ENCODE measurements at regions not wholly inside any gene's neighbourhood (a gene's known extent, or its start where the extent isn't known, plus 50 kb on each side); places are given as distances from the start of the nearest gene placed in this dataset.

- TF ChIP-seq ZNF274 (IDR thresholded peaks at IDR 0.05; ENCODE audit: low read depth, low read length) (no peak), SUZ12 (IDR thresholded peaks at IDR 0.05; ENCODE audit: extremely low read depth, insufficient read depth, insufficient read length) (no peak)
Observed at GRCh38 chr2:12884713-12885282, 168.1 kb downstream of the TRIB2 start.

Data from NT2/D1 (cell line).